Vagina (tissue), 2 donors: ENCODE measurements at regions not wholly inside any gene's neighbourhood (a gene's known extent, or its start where the extent isn't known, plus 50 kb on each side); places are given as distances from the start of the nearest gene placed in this dataset.

Source experiments
- POLR2A ChIP-seq, 2 donors: fragments of 450-650 bp; IDR thresholded peaks; one replicate each; pipeline ENCODE4 v1.6.1; 2017; ENCODE audit warnings: antibody characterized with exemption in 2 of 2, mild to moderate bottlenecking in 2 of 2, moderate library complexity in 2 of 2
- POLR2AphosphoS5 ChIP-seq, 2 donors: sonication (generic); formaldehyde crosslinking; IDR thresholded peaks; one replicate each; pipeline ENCODE4 v1.9.0; 2017; ENCODE audit warnings: antibody characterized with exemption in 2 of 2, mild to moderate bottlenecking in 2 of 2, low read depth in 1 of 2; ENCODE audit not compliant: insufficient read depth in 1 of 2
- TF ChIP-seq, protein P1 (sequence below), 3 experiments: fragments of 450-650 bp in 2 of 3; fragments of 200-600 bp in 1 of 3; sonication (generic) in 1 of 3; IDR thresholded peaks; one replicate each; pipeline ENCODE4 v1.5.1; 2017 to 2019; ENCODE audit warnings: antibody characterized with exemption in 3 of 3, mild to moderate bottlenecking in 2 of 3, moderate library complexity in 2 of 3

DNA sequence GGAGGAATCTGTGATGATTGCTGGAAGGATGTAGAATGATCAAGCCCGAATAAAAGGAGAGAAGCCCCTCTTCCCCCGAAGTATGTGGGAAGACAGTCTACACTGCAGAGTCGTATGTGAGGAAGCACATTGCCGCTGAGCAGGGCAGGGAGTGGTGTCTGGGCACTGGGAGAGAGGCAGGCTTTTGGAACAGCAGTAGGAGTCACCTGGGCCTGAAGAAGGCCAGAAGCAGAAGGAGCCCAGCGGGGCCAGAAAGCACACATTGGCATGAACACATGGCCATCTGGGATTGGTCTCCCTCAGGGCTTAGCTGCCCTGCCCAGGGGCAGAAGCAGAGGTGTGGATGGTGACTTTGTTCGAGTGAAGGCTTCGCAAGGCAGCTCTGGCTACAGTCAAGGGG, 162.8 kb downstream of the ERCC6L2 start:
- TF ChIP-seq, protein P1, sequence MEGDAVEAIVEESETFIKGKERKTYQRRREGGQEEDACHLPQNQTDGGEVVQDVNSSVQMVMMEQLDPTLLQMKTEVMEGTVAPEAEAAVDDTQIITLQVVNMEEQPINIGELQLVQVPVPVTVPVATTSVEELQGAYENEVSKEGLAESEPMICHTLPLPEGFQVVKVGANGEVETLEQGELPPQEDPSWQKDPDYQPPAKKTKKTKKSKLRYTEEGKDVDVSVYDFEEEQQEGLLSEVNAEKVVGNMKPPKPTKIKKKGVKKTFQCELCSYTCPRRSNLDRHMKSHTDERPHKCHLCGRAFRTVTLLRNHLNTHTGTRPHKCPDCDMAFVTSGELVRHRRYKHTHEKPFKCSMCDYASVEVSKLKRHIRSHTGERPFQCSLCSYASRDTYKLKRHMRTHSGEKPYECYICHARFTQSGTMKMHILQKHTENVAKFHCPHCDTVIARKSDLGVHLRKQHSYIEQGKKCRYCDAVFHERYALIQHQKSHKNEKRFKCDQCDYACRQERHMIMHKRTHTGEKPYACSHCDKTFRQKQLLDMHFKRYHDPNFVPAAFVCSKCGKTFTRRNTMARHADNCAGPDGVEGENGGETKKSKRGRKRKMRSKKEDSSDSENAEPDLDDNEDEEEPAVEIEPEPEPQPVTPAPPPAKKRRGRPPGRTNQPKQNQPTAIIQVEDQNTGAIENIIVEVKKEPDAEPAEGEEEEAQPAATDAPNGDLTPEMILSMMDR (IDR thresholded peaks at IDR 0.05) = no peak
- no peak for TF ChIP-seq POLR2AphosphoS5 (IDR thresholded peaks at IDR 0.05; ENCODE audit: insufficient read depth in 1 of 2, low read depth in 1 of 2)
- TF ChIP-seq POLR2A (IDR thresholded peaks at IDR 0.05) = no peak
